Fibroblast of pulmonary artery (primary cell): ENCODE measurements at regions not wholly inside any gene's neighbourhood (a gene's known extent, or its start where the extent isn't known, plus 50 kb on each side); places are given as distances from the start of the nearest gene placed in this dataset.

Experiments
- DNase-seq: peaks from one replicate; pipeline ENCODE4 v3.0.0-alpha.2; 2010; ENCODE audit warnings: low read depth
- H3K4me3 ChIP-seq: replicated peaks from 2 replicates; pipeline ENCODE4 v1.5.1; 2011; ENCODE audit warnings: low read depth, mild to moderate bottlenecking, control low read depth, low read length, moderate library complexity
- TF ChIP-seq, protein P1 (sequence below): IDR thresholded peaks from 2 replicates; pipeline ENCODE4 v1.5.1; 2011; ENCODE audit warnings: mild to moderate bottlenecking, control low read depth, low read length, inconsistent platforms; ENCODE audit errors: missing control alignments

DNA sequence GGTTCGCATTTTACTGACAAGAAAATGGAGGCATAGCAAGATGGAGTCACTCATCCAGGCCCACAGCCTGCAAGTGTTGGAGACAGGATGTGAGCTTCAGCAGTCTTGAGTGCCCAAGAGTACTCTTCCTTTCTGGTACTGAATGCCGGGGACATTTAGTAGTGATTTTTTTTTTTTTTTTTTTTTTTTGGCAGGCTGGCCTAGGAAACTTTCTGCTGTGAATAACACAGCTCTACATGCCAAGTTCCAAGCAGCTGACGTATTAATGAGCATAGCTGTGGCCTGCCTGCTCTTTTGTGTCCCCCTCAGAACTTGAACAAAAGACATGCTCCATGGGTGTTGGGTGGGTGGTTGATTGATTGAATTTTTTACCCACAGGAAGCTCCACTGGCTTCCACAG, 195.5 kb upstream of the CADM1 start:
- no peak overlapping the region for H3K4me3 ChIP-seq
- TF ChIP-seq, protein P1, sequence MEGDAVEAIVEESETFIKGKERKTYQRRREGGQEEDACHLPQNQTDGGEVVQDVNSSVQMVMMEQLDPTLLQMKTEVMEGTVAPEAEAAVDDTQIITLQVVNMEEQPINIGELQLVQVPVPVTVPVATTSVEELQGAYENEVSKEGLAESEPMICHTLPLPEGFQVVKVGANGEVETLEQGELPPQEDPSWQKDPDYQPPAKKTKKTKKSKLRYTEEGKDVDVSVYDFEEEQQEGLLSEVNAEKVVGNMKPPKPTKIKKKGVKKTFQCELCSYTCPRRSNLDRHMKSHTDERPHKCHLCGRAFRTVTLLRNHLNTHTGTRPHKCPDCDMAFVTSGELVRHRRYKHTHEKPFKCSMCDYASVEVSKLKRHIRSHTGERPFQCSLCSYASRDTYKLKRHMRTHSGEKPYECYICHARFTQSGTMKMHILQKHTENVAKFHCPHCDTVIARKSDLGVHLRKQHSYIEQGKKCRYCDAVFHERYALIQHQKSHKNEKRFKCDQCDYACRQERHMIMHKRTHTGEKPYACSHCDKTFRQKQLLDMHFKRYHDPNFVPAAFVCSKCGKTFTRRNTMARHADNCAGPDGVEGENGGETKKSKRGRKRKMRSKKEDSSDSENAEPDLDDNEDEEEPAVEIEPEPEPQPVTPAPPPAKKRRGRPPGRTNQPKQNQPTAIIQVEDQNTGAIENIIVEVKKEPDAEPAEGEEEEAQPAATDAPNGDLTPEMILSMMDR, result no peak
- DNase-seq, result no peak

DNA sequence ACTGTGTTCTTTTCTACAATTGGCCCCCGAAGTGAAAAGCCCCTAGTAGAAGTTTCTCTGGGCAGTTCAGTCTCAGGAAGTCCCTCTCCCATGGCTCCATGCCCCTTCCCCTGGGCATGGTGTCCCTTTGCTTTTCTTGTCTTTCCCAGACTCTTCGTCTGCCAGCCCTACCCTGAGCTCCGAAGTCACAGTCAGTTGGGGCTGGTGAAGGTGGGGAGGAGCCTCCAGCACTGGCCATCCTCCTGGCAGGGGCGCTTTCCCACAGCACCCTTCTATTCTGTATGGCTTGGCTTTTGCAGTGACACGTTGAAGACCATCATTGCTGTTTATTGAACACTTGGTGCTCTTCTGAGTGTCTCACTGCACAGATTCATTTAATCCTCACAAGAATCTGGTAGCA, 195.1 kb upstream of the CADM1 start:
- DNase-seq, result no peak
- TF ChIP-seq, protein P1, result no peak
- H3K4me3 ChIP-seq, result no peak overlapping the region

DNA sequence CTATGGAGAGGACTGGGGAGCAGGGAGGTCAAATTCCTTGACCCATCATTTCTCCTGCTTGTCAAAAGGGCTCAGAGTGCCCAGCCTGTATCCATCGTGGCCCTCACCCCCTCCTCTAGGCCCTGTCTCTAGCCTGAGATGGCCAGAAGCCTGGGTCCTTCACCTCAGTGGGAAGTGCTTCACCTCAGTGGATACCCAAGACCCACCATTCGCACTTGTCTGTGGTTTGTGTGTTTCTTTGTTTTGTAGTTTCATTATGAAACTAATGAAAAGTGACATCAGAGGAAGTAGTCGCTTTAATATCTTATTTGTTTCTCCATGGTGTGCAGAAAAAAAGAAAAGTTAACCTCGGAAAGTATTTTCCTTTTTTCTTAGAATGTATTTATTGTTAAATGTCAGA, 194.0 kb upstream of the CADM1 start:
- DNase-seq, result no peak
- no peak overlapping the region for H3K4me3 ChIP-seq
- TF ChIP-seq, protein P1, result no peak

DNA sequence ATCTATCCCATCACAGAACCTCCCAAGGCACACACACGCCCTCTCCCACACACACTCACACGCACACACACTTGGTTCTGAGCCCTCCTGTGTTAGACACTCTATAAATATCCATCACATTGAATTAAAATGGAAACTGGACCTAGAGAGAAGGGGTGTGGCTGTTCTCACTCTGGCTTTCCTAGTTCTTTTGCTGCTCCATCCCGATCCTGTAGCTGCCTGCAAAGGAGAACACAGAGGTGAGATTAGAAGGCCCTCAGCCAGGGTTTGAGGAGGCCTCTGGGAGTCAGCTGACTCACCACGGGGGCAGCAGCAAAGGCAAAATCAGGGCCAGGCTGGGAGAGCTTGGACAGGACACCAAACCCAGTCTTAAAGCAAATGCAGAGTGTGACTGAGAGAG, 192.3 kb upstream of the CADM1 start:
- no peak for DNase-seq
- no peak overlapping the region for H3K4me3 ChIP-seq
- TF ChIP-seq, protein P1, result no peak

DNA sequence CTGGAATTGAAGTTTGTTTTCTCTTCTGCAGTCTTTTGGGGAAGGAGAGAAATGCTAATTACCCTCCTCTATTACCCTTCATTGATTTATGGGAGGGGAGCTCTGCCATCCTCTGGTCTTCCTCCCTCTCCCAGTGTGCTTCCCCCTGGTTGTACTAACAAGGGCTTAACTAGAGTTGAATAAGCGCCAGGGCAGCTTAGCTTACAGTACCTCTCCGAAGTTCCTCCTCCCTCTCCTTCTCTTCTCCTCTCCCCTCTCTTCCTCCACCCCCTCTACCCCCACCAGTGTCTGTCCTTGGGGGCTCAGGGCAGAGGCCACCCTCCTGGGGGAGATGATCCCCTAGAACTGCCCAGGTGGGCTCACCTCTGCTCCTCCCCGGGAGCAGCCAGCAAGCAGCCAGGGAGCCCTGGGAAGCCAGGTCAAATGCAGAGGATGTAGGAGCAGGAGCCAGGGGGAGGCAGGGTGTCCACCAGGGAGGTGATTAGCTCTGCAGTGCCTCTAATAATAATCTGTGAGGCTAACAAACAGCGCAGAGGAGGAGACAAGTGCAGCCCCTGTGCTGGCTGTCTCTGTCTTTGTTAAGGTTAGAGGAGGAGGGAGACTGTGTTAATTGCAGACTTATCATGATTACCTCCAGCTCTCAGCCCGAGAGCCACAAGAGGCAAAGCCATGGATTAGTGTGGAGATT, 191.6 kb upstream of the CADM1 start:
- no peak for DNase-seq
- no peak overlapping the region for H3K4me3 ChIP-seq
- TF ChIP-seq, protein P1, result no peak

DNA sequence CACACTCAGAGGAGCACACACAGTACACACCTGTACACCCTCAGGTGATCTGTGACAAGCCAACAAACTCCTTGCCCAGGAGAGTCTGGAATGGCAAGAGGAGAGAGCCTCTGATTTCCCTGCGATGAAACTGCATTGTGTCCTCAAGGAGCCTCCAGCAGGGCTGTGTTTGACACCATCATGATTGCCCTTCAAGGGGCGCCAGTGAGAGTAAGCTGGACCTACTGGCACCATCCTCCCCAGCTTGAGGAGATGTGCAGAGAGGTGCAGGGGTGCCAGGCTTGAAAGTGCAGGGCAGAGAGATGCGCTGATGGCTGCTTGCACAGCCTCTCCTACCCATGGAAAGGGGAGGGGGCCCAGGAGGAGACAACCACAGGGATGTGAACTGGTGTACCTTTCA, 188.8 kb upstream of the CADM1 start:
- TF ChIP-seq, protein P1, result no peak
- H3K4me3 ChIP-seq, result no peak overlapping the region

DNA sequence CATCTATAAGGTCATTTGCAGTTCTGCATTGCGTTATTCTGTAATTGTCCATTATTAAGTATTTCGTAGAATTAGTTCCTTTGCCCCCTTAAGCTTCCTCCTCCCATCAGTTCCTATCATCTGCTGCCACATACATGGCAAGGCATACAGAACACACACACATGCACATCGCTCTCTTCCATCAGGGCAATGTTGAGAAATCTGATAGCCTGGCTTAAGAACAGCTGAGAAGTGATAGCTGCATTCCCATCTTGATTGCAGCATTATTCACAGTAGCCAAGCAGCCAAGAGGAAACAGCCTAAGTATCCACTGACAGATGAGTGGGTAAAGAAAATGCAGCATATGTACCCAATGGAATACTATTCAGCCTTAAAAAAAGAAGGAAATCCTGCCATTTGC, 186.8 kb upstream of the CADM1 start:
- TF ChIP-seq, protein P1, result no peak
- no peak overlapping the region for H3K4me3 ChIP-seq
- no peak for DNase-seq

More for the DNA sequence above, 188.8 kb upstream of the CADM1 start:
- no peak for DNase-seq
